Activated CD8-positive, alpha-beta T cell treated with anti-CD3 and anti-CD28 coated beads for 36 hours (primary cell): ENCODE measurements at regions not wholly inside any gene's neighbourhood (a gene's known extent, or its start where the extent isn't known, plus 50 kb on each side); places are given as distances from the start of the nearest gene placed in this dataset.

Experiments used
- ATAC-seq: fragments of 200-7000 bp; cut with Tn5 transposase; one replicate; pipeline ENCODE4 v1.10.0; 2021; ENCODE audit warnings: mild to moderate bottlenecking, moderate library complexity
- CTCF ChIA-PET: fragments of 350-600 bp; sonication (Branson Sonifier 250); formaldehyde crosslinking; loops from one replicate; lab custom pipeline; 2021; ENCODE audit warnings: antibody characterized with exemption; lab: Charles Lee
- POLR2A ChIA-PET: fragments of 350-600 bp; sonication (Branson Sonifier 250); formaldehyde crosslinking; loops from one replicate; lab custom pipeline; 2021; ENCODE audit warnings: antibody characterized with exemption; lab: Charles Lee
- DNase-seq: peaks from one replicate; pipeline ENCODE4 v3.0.0-alpha.2; 2020
- H3K27ac Mint-ChIP-seq: one replicate; pipeline ENCODE4 v1.8.0; 2021; ENCODE audit warnings: mild to moderate bottlenecking, mixed read lengths
- H3K27me3 Mint-ChIP-seq: one replicate; pipeline ENCODE4 v1.8.0; 2021; ENCODE audit warnings: mixed read lengths
- H3K36me3 Mint-ChIP-seq: one replicate; pipeline ENCODE4 v1.8.0; 2021; ENCODE audit warnings: low read depth, mixed read lengths
- H3K4me1 Mint-ChIP-seq: one replicate; pipeline ENCODE4 v1.8.0; 2021; ENCODE audit warnings: low read depth, mixed read lengths
- H3K4me3 Mint-ChIP-seq: one replicate; pipeline ENCODE4 v1.8.0; 2021; ENCODE audit warnings: mild to moderate bottlenecking, moderate library complexity, mixed read lengths
- H3K9me3 Mint-ChIP-seq: one replicate; pipeline ENCODE4 v1.8.0; 2021; ENCODE audit warnings: mixed read lengths
- intact Hi-C: fragments of 100-400 bp; cut with micrococcal nuclease; formaldehyde crosslinking; loops from one replicate; pipeline ENCODE4 v1.10.0; 2022
- TF ChIP-seq, protein P1 (sequence below): fragments of 200-600 bp; IDR thresholded peaks from one replicate; pipeline ENCODE4 v1.8.0; 2022; ENCODE audit warnings: antibody characterized with exemption, mild to moderate bottlenecking

- Mint-ChIP-seq H3K4me3 (no peak overlapping the region), H3K9me3 (no peaks in the 10 kb centered on the region)
- CTCF ChIA-PET = no interaction called here
Measured at GRCh38 chr20:6654513-6655252, 112.8 kb upstream of the BMP2 start.

DNA sequence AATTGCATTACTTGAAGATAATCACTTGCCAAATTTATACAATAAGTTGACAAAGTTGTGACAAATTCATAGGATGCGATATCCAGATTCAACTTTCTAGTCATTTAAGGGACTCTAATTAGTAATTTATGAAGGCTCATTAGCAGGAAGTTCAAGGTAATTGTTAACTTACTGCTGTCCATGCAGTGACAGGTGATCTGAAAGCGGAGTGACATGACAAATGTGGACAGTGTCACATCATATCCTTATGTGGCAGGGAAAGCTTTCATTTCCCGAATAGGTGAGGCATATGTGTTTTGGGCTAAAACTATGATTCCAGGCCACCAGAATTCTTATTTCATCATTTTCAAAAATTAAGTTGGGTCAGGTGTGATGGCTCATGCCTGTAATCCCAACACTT, 115.9 kb upstream of the BMP2 start:
- intact Hi-C loops = no loop called here
- Mint-ChIP-seq H3K27ac (no peak overlapping the region), H3K4me3 (no peak overlapping the region), H3K27me3 (no peaks in the 10 kb centered on the region), H3K36me3 (no peaks in the 10 kb centered on the region), H3K9me3 (no peaks in the 10 kb centered on the region), H3K4me1 (no peaks in the 10 kb centered on the region)
- ChIA-PET CTCF (no interaction called here), POLR2A (no interaction called here)
- ATAC-seq (no peak), DNase-seq (no peak)
- TF ChIP-seq, protein P1, sequence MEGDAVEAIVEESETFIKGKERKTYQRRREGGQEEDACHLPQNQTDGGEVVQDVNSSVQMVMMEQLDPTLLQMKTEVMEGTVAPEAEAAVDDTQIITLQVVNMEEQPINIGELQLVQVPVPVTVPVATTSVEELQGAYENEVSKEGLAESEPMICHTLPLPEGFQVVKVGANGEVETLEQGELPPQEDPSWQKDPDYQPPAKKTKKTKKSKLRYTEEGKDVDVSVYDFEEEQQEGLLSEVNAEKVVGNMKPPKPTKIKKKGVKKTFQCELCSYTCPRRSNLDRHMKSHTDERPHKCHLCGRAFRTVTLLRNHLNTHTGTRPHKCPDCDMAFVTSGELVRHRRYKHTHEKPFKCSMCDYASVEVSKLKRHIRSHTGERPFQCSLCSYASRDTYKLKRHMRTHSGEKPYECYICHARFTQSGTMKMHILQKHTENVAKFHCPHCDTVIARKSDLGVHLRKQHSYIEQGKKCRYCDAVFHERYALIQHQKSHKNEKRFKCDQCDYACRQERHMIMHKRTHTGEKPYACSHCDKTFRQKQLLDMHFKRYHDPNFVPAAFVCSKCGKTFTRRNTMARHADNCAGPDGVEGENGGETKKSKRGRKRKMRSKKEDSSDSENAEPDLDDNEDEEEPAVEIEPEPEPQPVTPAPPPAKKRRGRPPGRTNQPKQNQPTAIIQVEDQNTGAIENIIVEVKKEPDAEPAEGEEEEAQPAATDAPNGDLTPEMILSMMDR = no peak

More at GRCh38 chr20:6654513-6655252, 112.8 kb upstream of the BMP2 start:
- ATAC-seq (no peak), DNase-seq (no peak)
- H3K27me3 Mint-ChIP-seq = no peaks in the 10 kb centered on the region
- POLR2A ChIA-PET = no interaction called here
- intact Hi-C loops = loop anchor here (5.0 kb wide), 1 partner anchor 53 kb away; no protein-coding TSS in a partner anchor
- H3K4me1 Mint-ChIP-seq = no peaks in the 10 kb centered on the region
- TF ChIP-seq, protein P1 = no peak
- no peaks in the 10 kb centered on the region for H3K36me3 Mint-ChIP-seq
- H3K27ac Mint-ChIP-seq = no peak overlapping the region

DNA sequence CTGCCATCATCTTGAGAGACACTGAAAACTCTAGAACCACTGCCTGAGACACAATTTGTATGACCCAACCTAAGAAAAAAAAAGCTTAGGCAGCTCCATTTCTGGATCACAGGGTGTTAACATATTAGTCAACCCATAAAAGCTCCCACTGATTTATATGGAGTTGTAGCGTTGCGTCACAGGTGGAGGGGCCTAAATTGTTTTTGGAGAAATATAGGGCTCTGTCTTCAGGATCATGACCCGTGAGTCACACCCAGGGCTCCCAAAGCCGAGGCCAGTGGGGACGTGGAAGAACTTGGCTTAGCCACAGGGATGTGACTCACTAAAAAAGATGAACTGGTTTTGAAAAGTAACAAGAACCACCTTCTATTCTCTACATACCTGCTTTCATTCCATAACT, 116.5 kb upstream of the BMP2 start:
- no peak for ATAC-seq
- POLR2A ChIA-PET = no interaction called here
- CTCF ChIA-PET = no interaction called here

DNA sequence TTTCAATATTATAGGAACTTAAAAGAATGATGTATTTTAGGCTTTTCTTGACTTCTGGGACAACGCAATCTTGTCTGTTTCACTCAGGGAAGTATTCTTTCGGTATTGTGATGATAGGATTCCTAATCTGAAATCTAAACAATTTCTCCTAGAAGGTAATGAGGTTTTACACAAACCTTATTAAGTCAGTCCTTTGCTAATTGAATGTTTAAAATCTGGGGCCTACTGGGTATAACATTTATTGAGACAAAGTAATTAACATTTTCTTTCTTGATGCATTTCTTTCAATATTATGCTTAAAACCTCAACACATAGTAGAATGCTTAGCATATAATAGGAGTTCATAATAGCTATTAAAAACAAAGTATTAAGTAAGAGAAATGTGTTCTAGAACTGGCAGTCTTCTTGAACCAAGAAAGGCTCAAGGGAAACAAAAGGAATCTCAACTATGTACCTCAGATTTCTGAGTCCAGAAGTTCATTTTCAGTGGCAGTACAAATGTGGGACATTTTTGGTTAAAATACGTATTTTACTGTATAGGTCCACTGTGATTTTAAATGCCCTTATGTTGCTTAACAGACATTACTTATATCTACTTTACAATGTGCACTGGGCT, 121.4 kb upstream of the BMP2 start:
- Mint-ChIP-seq H3K4me3 (no peak overlapping the region), H3K27ac (no peak overlapping the region), H3K36me3 (no peaks in the 10 kb centered on the region), H3K4me1 (no peaks in the 10 kb centered on the region), H3K27me3 (no peaks in the 10 kb centered on the region), H3K9me3 (peaks cover 5% of the 10 kb centered on the region)
- TF ChIP-seq, protein P1 = no peak
- DNase-seq (no peak), ATAC-seq (no peak)
- POLR2A ChIA-PET = no interaction called here
- CTCF ChIA-PET = no interaction called here
- intact Hi-C loops = no loop called here

More for the DNA sequence above, 116.5 kb upstream of the BMP2 start:
- no peak for DNase-seq
- Mint-ChIP-seq H3K27me3 (no peaks in the 10 kb centered on the region), H3K4me3 (no peak overlapping the region), H3K9me3 (no peaks in the 10 kb centered on the region), H3K4me1 (no peaks in the 10 kb centered on the region), H3K36me3 (no peaks in the 10 kb centered on the region), H3K27ac (no peak overlapping the region)
- intact Hi-C loops = no loop called here
- TF ChIP-seq, protein P1 = no peak
